ENCODE measurements at regions not wholly inside any gene's neighbourhood (a gene's known extent, or its start where the extent isn't known, plus 50 kb on each side); places are given as distances from the start of the nearest gene placed in this dataset.

DNA sequence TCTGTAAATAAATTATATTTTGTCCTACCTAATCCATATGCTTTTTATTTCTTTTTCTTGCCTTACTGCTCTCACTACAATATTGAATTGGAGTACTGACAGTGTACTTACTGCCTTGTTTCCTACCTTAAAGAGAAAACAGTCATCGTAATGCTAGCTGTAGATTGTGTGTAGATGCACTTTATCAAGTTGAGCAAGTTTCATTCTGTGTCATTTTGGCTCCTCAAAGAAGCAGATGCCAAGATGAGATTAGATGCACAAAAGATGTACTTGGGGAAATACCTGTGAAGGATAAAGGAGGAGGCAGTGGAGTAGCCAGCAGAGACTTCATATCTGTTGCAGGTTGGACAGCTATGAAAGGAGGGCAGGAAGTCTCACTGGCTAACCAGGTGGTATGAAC lies 145.5 kb downstream of the FTCDNL1 start:
- dilution Hi-C loops (cut with MboI; ENCODE audit: extremely low pct_ligation_motif_present, low sequenced_read_pairs) = no loop called here
- ChIA-PET CTCF (no interaction called here), POLR2A (no interaction called here)
- Histone ChIP-seq H3K4me2 (ENCODE audit: insufficient read depth, low read length) (no peak overlapping the region), H3K9ac (replicated peaks; ENCODE audit: extremely low read depth, insufficient read depth, low read length) (no peak overlapping the region), H3K4me1 (ENCODE audit: control insufficient read depth, extremely low read depth, insufficient read depth, low read length) (no peaks in the 10 kb centered on the region), H3K36me3 (ENCODE audit: control insufficient read depth in 2 of 2, extremely low read depth in 1 of 2, insufficient read depth in 2 of 2, low read length in 2 of 2) (no peaks in the 10 kb centered on the region), H3K9me3 (replicated peaks; ENCODE audit: control insufficient read depth, insufficient read depth, low read length) (no peaks in the 10 kb centered on the region), H3K4me3 (replicated peaks in 1 of 3; ENCODE audit: insufficient read depth in 1 of 3, low read depth in 1 of 3, low read length in 3 of 3) (no peak overlapping the region), H3K9me1 (replicated peaks; ENCODE audit: control insufficient read depth, extremely low read depth, insufficient read depth, low read length) (no peaks in the 10 kb centered on the region), H3K27me3 (ENCODE audit: control insufficient read depth in 2 of 2, insufficient read depth in 2 of 2, low read length in 2 of 2) (no peaks in the 10 kb centered on the region), H3K79me2 (ENCODE audit: control insufficient read depth, insufficient read depth, low read length) (no peaks in the 10 kb centered on the region), H3K27ac (ENCODE audit: insufficient read depth, low read depth, low read length) (no peak overlapping the region), H4K20me1 (replicated peaks; ENCODE audit: control insufficient read depth, extremely low read depth, insufficient read depth, low read length) (no peaks in the 10 kb centered on the region), H2AFZ (ENCODE audit: low read depth, low read length) (no peak overlapping the region)
- intact Hi-C loops (cut with micrococcal nuclease) = no loop called here
- TF ChIP-seq MAX (IDR thresholded peaks at IDR 0.05; ENCODE audit: insufficient read depth, insufficient read length) (no peak), JUN (IDR thresholded peaks at IDR 0.05; ENCODE audit: borderline replicate concordance, insufficient read depth, insufficient read length, low read depth) (no peak), POLR2AphosphoS5 (IDR thresholded peaks at IDR 0.05; ENCODE audit: insufficient read depth, low read depth, low read length) (no peak), MYC (IDR thresholded peaks at IDR 0.05; ENCODE audit: low read depth, low read length) (no peak), FOS (IDR thresholded peaks at IDR 0.05; ENCODE audit: borderline replicate concordance, insufficient read depth, low read length) (no peak), EZH2 (IDR thresholded peaks at IDR 0.05; ENCODE audit: borderline replicate concordance, low read depth, low read length, severe bottlenecking) (no peak), POLR2A (IDR thresholded peaks at IDR 0.05; ENCODE audit: low read depth, low read length) (no peak), GATA2 (IDR thresholded peaks at IDR 0.05; ENCODE audit: insufficient read depth, insufficient read length, low read depth, low read length) (no peak)
- TF ChIP-seq, protein P1, sequence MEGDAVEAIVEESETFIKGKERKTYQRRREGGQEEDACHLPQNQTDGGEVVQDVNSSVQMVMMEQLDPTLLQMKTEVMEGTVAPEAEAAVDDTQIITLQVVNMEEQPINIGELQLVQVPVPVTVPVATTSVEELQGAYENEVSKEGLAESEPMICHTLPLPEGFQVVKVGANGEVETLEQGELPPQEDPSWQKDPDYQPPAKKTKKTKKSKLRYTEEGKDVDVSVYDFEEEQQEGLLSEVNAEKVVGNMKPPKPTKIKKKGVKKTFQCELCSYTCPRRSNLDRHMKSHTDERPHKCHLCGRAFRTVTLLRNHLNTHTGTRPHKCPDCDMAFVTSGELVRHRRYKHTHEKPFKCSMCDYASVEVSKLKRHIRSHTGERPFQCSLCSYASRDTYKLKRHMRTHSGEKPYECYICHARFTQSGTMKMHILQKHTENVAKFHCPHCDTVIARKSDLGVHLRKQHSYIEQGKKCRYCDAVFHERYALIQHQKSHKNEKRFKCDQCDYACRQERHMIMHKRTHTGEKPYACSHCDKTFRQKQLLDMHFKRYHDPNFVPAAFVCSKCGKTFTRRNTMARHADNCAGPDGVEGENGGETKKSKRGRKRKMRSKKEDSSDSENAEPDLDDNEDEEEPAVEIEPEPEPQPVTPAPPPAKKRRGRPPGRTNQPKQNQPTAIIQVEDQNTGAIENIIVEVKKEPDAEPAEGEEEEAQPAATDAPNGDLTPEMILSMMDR (IDR thresholded peaks at IDR 0.05; ENCODE audit: extremely low read depth in 1 of 2, insufficient read depth in 1 of 2, low read depth in 1 of 2, low read length in 2 of 2) = no peak
- no peak for DNase-seq (ENCODE audit: low read depth, low spot score)
- FAIRE-seq = no peak
- no TSS peak for BruUV-seq (replicated peaks)

Data from endothelial cell of umbilical vein (primary cell).